GM21529 (cell line): ENCODE measurements at regions not wholly inside any gene's neighbourhood (a gene's known extent, or its start where the extent isn't known, plus 50 kb on each side); places are given as distances from the start of the nearest gene placed in this dataset.
A peak's percentile ranks its signal among the peaks of the same experiment; 100 is the strongest.

Experiments used
- ATAC-seq: cut with Tn5 transposase; IDR thresholded peaks from one replicate; pipeline ENCODE4 v1.9.1; 2021; ENCODE audit not compliant: unreplicated experiment

- no peak for ATAC-seq
Measured at GRCh38 chr4:54992266-54992665, 133.1 kb downstream of the KDR start.

GRCh38 chr4:54988655-54989054, 136.7 kb downstream of the KDR start:
- ATAC-seq, result no peak

GRCh38 chr4:54986095-54986846, 139.1 kb downstream of the KDR start:
- no peak for ATAC-seq

- ATAC-seq, result no peak
Measured at GRCh38 chr4:54976682-54977081, 148.7 kb downstream of the KDR start.

- no peak for ATAC-seq
Measured at GRCh38 chr4:54976031-54976430, 149.4 kb downstream of the KDR start.

- ATAC-seq, result no peak
Measured at GRCh38 chr4:54973784-54974183, 151.6 kb downstream of the KDR start.

- ATAC-seq, result peak; percentile 76
Measured at GRCh38 chr4:54971474-54971950, 153.9 kb downstream of the KDR start.

- ATAC-seq, result no peak
Measured at GRCh38 chr4:54967289-54967688, 158.1 kb downstream of the KDR start.

GRCh38 chr4:54961357-54961975, 163.9 kb downstream of the KDR start:
- no peak for ATAC-seq

GRCh38 chr4:54959651-54960116, 165.7 kb downstream of the KDR start:
- no peak for ATAC-seq

- ATAC-seq, result no peak
Measured at GRCh38 chr4:54959131-54959530, 166.3 kb downstream of the KDR start.

- no peak for ATAC-seq
Measured at GRCh38 chr4:54958236-54958635, 167.2 kb downstream of the KDR start.

- ATAC-seq, result no peak
Measured at GRCh38 chr4:54954656-54955388, 170.6 kb downstream of the KDR start.

GRCh38 chr4:54946741-54947140, 178.7 kb downstream of the KDR start:
- ATAC-seq, result no peak

GRCh38 chr4:54945838-54946237, 179.6 kb downstream of the KDR start:
- peak; percentile 54 for ATAC-seq

GRCh38 chr4:54942721-54943120, 182.7 kb downstream of the KDR start:
- peak; percentile 33 for ATAC-seq

- peak; percentile 71 for ATAC-seq
Measured at GRCh38 chr4:54941994-54942552, 183.3 kb downstream of the KDR start.

GRCh38 chr4:54940996-54941865, 184.2 kb downstream of the KDR start:
- ATAC-seq, result no peak

GRCh38 chr4:54937501-54937900, 187.9 kb downstream of the KDR start:
- ATAC-seq, result no peak

GRCh38 chr4:54933579-54933978, 191.8 kb downstream of the KDR start:
- ATAC-seq, result no peak
